ENCODE measurements at regions not wholly inside any gene's neighbourhood (a gene's known extent, or its start where the extent isn't known, plus 50 kb on each side); places are given as distances from the start of the nearest gene placed in this dataset.

GRCh38 chr4:72918362-72918761, 151.2 kb downstream of the COX18 start:
- CTCF ChIA-PET, result no interaction called here

GRCh38 chr4:72911316-72911715, 158.2 kb downstream of the COX18 start:
- no peak for DNase-seq (ENCODE audit: low read depth)
- no peaks in the 10 kb centered on the region for H3K36me3 ChIP-seq (ENCODE audit: control insufficient read depth, insufficient read depth, low read length)
- ChIA-PET CTCF (interaction anchor here (0.9 kb wide), 1 partner anchor 209 kb away, joined by 3 read pairs; no protein-coding TSS in a partner anchor), POLR2A (no interaction called here)
- H3K27me3 ChIP-seq (ENCODE audit: control insufficient read depth, insufficient read depth, low read length), result no peaks in the 10 kb centered on the region
- no peak overlapping the region for H3K4me3 ChIP-seq (ENCODE audit: low read depth, low read length)
- no peak for TF ChIP-seq CTCF (IDR thresholded peaks at IDR 0.05; ENCODE audit: insufficient read depth, low read depth, low read length)

More at GRCh38 chr4:72918362-72918761, 151.2 kb downstream of the COX18 start:
- DNase-seq (ENCODE audit: low read depth), result no peak
- Histone ChIP-seq H3K27me3 (ENCODE audit: control insufficient read depth, insufficient read depth, low read length) (no peaks in the 10 kb centered on the region), H3K36me3 (ENCODE audit: control insufficient read depth, insufficient read depth, low read length) (no peaks in the 10 kb centered on the region), H3K4me3 (ENCODE audit: low read depth, low read length) (no peak overlapping the region)
- POLR2A ChIA-PET, result no interaction called here
- no peak for TF ChIP-seq CTCF (IDR thresholded peaks at IDR 0.05; ENCODE audit: insufficient read depth, low read depth, low read length)

- TF ChIP-seq CTCF (IDR thresholded peaks at IDR 0.05; ENCODE audit: insufficient read depth, low read depth, low read length), result peak; percentile 35
- no peak for DNase-seq (ENCODE audit: low read depth)
- POLR2A ChIA-PET, result no interaction called here
- H3K27me3 ChIP-seq (ENCODE audit: control insufficient read depth, insufficient read depth, low read length), result no peaks in the 10 kb centered on the region
- CTCF ChIA-PET, result interaction anchor here (1.5 kb wide), 1 partner anchor 11 kb away, joined by 5 read pairs; no protein-coding TSS in a partner anchor
- H3K4me3 ChIP-seq (ENCODE audit: low read depth, low read length), result no peak overlapping the region
- no peaks in the 10 kb centered on the region for H3K36me3 ChIP-seq (ENCODE audit: control insufficient read depth, insufficient read depth, low read length)
Measured at GRCh38 chr4:72909461-72909860, 160.1 kb downstream of the COX18 start.

- no peaks in the 10 kb centered on the region for H3K27me3 ChIP-seq (ENCODE audit: control insufficient read depth, insufficient read depth, low read length)
- no peak overlapping the region for H3K4me3 ChIP-seq (ENCODE audit: low read depth, low read length)
- no peak for TF ChIP-seq CTCF (IDR thresholded peaks at IDR 0.05; ENCODE audit: insufficient read depth, low read depth, low read length)
- DNase-seq (ENCODE audit: low read depth), result no peak
- POLR2A ChIA-PET, result no interaction called here
- CTCF ChIA-PET, result no interaction called here
- no peaks in the 10 kb centered on the region for H3K36me3 ChIP-seq (ENCODE audit: control insufficient read depth, insufficient read depth, low read length)
Measured at GRCh38 chr4:72902354-72902753, 167.2 kb downstream of the COX18 start.

GRCh38 chr4:72901553-72901952, 168.0 kb downstream of the COX18 start:
- CTCF ChIA-PET, result no interaction called here
- H3K27me3 ChIP-seq (ENCODE audit: control insufficient read depth, insufficient read depth, low read length), result no peaks in the 10 kb centered on the region
- H3K4me3 ChIP-seq (ENCODE audit: low read depth, low read length), result no peak overlapping the region
- no peaks in the 10 kb centered on the region for H3K36me3 ChIP-seq (ENCODE audit: control insufficient read depth, insufficient read depth, low read length)
- POLR2A ChIA-PET, result no interaction called here
- DNase-seq (ENCODE audit: low read depth), result no peak
- TF ChIP-seq CTCF (IDR thresholded peaks at IDR 0.05; ENCODE audit: insufficient read depth, low read depth, low read length), result no peak
